ENCODE measurements at regions not wholly inside any gene's neighbourhood (a gene's known extent, or its start where the extent isn't known, plus 50 kb on each side); places are given as distances from the start of the nearest gene placed in this dataset.

GRCh38 chr3:106687905-106688304 is 689.3 kb upstream of the CCDC54 start:
- no peak for DNase-seq
- Histone ChIP-seq H3K4me3 (ENCODE audit: low read length) (no peak overlapping the region), H3K27me3 (ENCODE audit: control insufficient read depth, insufficient read depth, low read length, poor library complexity, severe bottlenecking) (no peaks in the 10 kb centered on the region), H3K4me1 (ENCODE audit: control insufficient read depth, insufficient read depth, low read length) (no peaks in the 10 kb centered on the region), H3K9me3 (ENCODE audit: control insufficient read depth, low read length) (no peaks in the 10 kb centered on the region), H3K9ac (ENCODE audit: extremely low read depth, low read length, poor library complexity, severe bottlenecking) (no peak overlapping the region), H3K27ac (ENCODE audit: low read depth, low read length) (no peak overlapping the region), H3K36me3 (ENCODE audit: control insufficient read depth, insufficient read depth, low read length) (no peaks in the 10 kb centered on the region)
- no peak overlapping the region for H3K4me3 Mint-ChIP-seq
- H3K27ac Mint-ChIP-seq, result no peak overlapping the region
- H3K36me3 Mint-ChIP-seq (ENCODE audit: low read depth), result no peaks in the 10 kb centered on the region
- no peaks in the 10 kb centered on the region for H3K9me3 Mint-ChIP-seq
- no peaks in the 10 kb centered on the region for H3K27me3 Mint-ChIP-seq (ENCODE audit: insufficient read depth)
- no peaks in the 10 kb centered on the region for H3K4me1 Mint-ChIP-seq
- 87% methylated on average over 3 of the region's 3 CpGs; no CpG with 5 or more reads in 1 of the 2 experiments for WGBS, 2 experiments (ENCODE audit: insufficient coverage in 1 of 2, insufficient read length in 1 of 2)
- no peak for TF ChIP-seq CTCF (conservative IDR thresholded peaks at IDR 0.05)

GRCh38 chr3:106688464-106688863 is 688.8 kb upstream of the CCDC54 start:
- H3K9me3 ChIP-seq (ENCODE audit: control insufficient read depth, low read length), result no peaks in the 10 kb centered on the region
- H3K27me3 ChIP-seq (ENCODE audit: control insufficient read depth, insufficient read depth, low read length, poor library complexity, severe bottlenecking), result no peaks in the 10 kb centered on the region
- TF ChIP-seq CTCF (conservative IDR thresholded peaks at IDR 0.05), result no peak
- H3K4me1 ChIP-seq (ENCODE audit: control insufficient read depth, insufficient read depth, low read length), result no peaks in the 10 kb centered on the region
- no peaks in the 10 kb centered on the region for H3K9me3 Mint-ChIP-seq
- no peak overlapping the region for H3K4me3 ChIP-seq (ENCODE audit: low read length)
- DNase-seq, result no peak
- no peaks in the 10 kb centered on the region for H3K27me3 Mint-ChIP-seq (ENCODE audit: insufficient read depth)
- H3K27ac ChIP-seq (ENCODE audit: low read depth, low read length), result no peak overlapping the region
- H3K9ac ChIP-seq (ENCODE audit: extremely low read depth, low read length, poor library complexity, severe bottlenecking), result no peak overlapping the region
- no peaks in the 10 kb centered on the region for H3K4me1 Mint-ChIP-seq
- H3K27ac Mint-ChIP-seq, result no peak overlapping the region
- no peak overlapping the region for H3K4me3 Mint-ChIP-seq
- no peaks in the 10 kb centered on the region for H3K36me3 Mint-ChIP-seq (ENCODE audit: low read depth)
- 83 to 87% methylated on average over 1 to 2 of the region's 2 CpGs for WGBS, 2 experiments (ENCODE audit: insufficient coverage in 1 of 2, insufficient read length in 1 of 2)
- H3K36me3 ChIP-seq (ENCODE audit: control insufficient read depth, insufficient read depth, low read length), result no peaks in the 10 kb centered on the region

GRCh38 chr3:106691476-106691875 is 685.8 kb upstream of the CCDC54 start:
- no peaks in the 10 kb centered on the region for H3K27me3 ChIP-seq (ENCODE audit: control insufficient read depth, insufficient read depth, low read length, poor library complexity, severe bottlenecking)
- H3K9me3 ChIP-seq (ENCODE audit: control insufficient read depth, low read length), result no peaks in the 10 kb centered on the region
- H3K27me3 Mint-ChIP-seq (ENCODE audit: insufficient read depth), result no peaks in the 10 kb centered on the region
- 95 to 96% methylated on average over 4 of the region's 4 CpGs for WGBS, 2 experiments (ENCODE audit: insufficient coverage in 1 of 2, insufficient read length in 1 of 2)
- no peaks in the 10 kb centered on the region for H3K36me3 Mint-ChIP-seq (ENCODE audit: low read depth)
- H3K9ac ChIP-seq (ENCODE audit: extremely low read depth, low read length, poor library complexity, severe bottlenecking), result no peak overlapping the region
- H3K27ac ChIP-seq (ENCODE audit: low read depth, low read length), result no peak overlapping the region
- H3K36me3 ChIP-seq (ENCODE audit: control insufficient read depth, insufficient read depth, low read length), result no peaks in the 10 kb centered on the region
- H3K4me1 Mint-ChIP-seq, result no peaks in the 10 kb centered on the region
- H3K4me3 Mint-ChIP-seq, result no peak overlapping the region
- DNase-seq, result no peak
- no peaks in the 10 kb centered on the region for H3K4me1 ChIP-seq (ENCODE audit: control insufficient read depth, insufficient read depth, low read length)
- no peak overlapping the region for H3K4me3 ChIP-seq (ENCODE audit: low read length)
- TF ChIP-seq CTCF (conservative IDR thresholded peaks at IDR 0.05), result no peak
- no peak overlapping the region for H3K27ac Mint-ChIP-seq
- H3K9me3 Mint-ChIP-seq, result no peaks in the 10 kb centered on the region

All from endodermal cell (in vitro differentiated cells).